GM19239 (cell line): ENCODE measurements at regions not wholly inside any gene's neighbourhood (a gene's known extent, or its start where the extent isn't known, plus 50 kb on each side); places are given as distances from the start of the nearest gene placed in this dataset.

Source experiments
- DNase-seq: peaks from one replicate; pipeline ENCODE4 v3.0.0; 2011; ENCODE audit warnings: low spot score; ENCODE audit not compliant: insufficient read length
- FAIRE-seq: peaks from 2 replicates; lab custom pipeline; 2011; peaks lifted over from hg19 to GRCh38; lab: Jason Lieb, UNC

GRCh38 chr9:107227774-107228173, 55.3 kb upstream of the RAD23B start:
- no peak for DNase-seq
- no peak for FAIRE-seq

GRCh38 chr9:107228496-107229039, 54.5 kb upstream of the RAD23B start:
- DNase-seq (no peak), FAIRE-seq (no peak)

GRCh38 chr9:107229241-107229741, 53.8 kb upstream of the RAD23B start:
- FAIRE-seq = no peak
- no peak for DNase-seq
